ENCODE measurements at regions not wholly inside any gene's neighbourhood (a gene's known extent, or its start where the extent isn't known, plus 50 kb on each side); places are given as distances from the start of the nearest gene placed in this dataset.

DNA sequence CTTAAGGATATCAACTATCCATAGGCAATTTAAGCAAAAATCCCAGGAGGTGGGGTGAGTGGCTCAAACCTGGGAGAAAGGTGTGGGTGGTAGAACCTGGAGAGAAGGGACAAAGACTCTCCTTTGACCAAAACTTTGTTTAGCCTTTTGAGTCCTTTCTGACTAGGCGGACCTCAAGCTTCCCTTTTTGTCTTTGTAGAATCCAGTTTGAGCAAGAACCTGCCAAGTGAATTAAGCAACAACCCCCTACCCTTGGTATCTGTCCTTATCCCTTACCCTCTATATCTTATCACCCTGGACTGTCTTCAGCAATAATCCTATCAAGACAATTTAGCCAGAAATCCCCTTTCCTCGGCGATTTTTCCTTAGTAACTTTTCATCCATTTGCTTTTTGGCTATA lies 53.5 kb upstream of the SLC28A3 start:
- TF ChIP-seq POLR2A (IDR thresholded peaks at IDR 0.05; ENCODE audit: low read depth, low read length) (no peak), CEBPB (IDR thresholded peaks at IDR 0.05; ENCODE audit: low read depth, low read length) (no peak), MXI1 (IDR thresholded peaks at IDR 0.05; ENCODE audit: borderline replicate concordance, low read depth, low read length) (no peak), RAD21 (IDR thresholded peaks at IDR 0.05; ENCODE audit: low read length) (no peak), SMC3 (IDR thresholded peaks at IDR 0.05; ENCODE audit: low read depth, low read length) (no peak), MAFK (IDR thresholded peaks at IDR 0.05; ENCODE audit: low read depth, low read length) (no peak), FOS (IDR thresholded peaks at IDR 0.05; ENCODE audit: low read depth, low read length) (no peak)
- TF ChIP-seq, protein P1, sequence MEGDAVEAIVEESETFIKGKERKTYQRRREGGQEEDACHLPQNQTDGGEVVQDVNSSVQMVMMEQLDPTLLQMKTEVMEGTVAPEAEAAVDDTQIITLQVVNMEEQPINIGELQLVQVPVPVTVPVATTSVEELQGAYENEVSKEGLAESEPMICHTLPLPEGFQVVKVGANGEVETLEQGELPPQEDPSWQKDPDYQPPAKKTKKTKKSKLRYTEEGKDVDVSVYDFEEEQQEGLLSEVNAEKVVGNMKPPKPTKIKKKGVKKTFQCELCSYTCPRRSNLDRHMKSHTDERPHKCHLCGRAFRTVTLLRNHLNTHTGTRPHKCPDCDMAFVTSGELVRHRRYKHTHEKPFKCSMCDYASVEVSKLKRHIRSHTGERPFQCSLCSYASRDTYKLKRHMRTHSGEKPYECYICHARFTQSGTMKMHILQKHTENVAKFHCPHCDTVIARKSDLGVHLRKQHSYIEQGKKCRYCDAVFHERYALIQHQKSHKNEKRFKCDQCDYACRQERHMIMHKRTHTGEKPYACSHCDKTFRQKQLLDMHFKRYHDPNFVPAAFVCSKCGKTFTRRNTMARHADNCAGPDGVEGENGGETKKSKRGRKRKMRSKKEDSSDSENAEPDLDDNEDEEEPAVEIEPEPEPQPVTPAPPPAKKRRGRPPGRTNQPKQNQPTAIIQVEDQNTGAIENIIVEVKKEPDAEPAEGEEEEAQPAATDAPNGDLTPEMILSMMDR (conservative IDR thresholded peaks at IDR 0.05; ENCODE audit: low read depth, low read length): no peak
- TF ChIP-seq, protein P2, sequence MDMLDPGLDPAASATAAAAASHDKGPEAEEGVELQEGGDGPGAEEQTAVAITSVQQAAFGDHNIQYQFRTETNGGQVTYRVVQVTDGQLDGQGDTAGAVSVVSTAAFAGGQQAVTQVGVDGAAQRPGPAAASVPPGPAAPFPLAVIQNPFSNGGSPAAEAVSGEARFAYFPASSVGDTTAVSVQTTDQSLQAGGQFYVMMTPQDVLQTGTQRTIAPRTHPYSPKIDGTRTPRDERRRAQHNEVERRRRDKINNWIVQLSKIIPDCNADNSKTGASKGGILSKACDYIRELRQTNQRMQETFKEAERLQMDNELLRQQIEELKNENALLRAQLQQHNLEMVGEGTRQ (IDR thresholded peaks at IDR 0.05; ENCODE audit: low read depth, low read length): no peak

All from IMR-90 (cell line).